HepG2 (cell line): ENCODE measurements at regions not wholly inside any gene's neighbourhood (a gene's known extent, or its start where the extent isn't known, plus 50 kb on each side); places are given as distances from the start of the nearest gene placed in this dataset.

Experiments
- ATAC-seq: fragments of 200-7000 bp; cut with Tn5 transposase; 3 replicates; pipeline ENCODE4 v1.9.1; 2020; ENCODE audit warnings: mild to moderate bottlenecking, moderate library complexity
- BruUV-seq: library from RNA; stranded (reverse); fragments of 400-500 nt; replicated peaks from 2 replicates; lab custom pipeline; 2021; lab: Mats Ljungman, UMichigan
- CTCF ChIA-PET: fragments of 300-600 bp; formaldehyde crosslinking; extraction: SDS; loops from one replicate; lab custom pipeline; 2021; ENCODE audit warnings: low total read pairs, inconsistent platforms, low intra/inter-chr PET ratio; lab: Yijun Ruan, JAX
- POLR2A ChIA-PET: fragments of 350-600 bp; sonication (Branson Sonifier 250); formaldehyde crosslinking; loops from one replicate; lab custom pipeline; 2020; ENCODE audit warnings: antibody characterized with exemption, inconsistent platforms; lab: Yijun Ruan, JAX
- DNase-seq: peaks from one replicate; pipeline ENCODE4 v3.0.0-alpha.2; 2015; ENCODE audit warnings: low spot score
- FAIRE-seq: peaks from 3 replicates; lab custom pipeline; 2011; peaks lifted over from hg19 to GRCh38; lab: Jason Lieb, UNC
- H2AFZ ChIP-seq: one replicate; pipeline ENCODE4 v1.6.1; 2011; ENCODE audit warnings: low read length, inconsistent platforms
- H3K27ac ChIP-seq: fragments of 300-600 bp; 3 replicates; pipeline ENCODE4 v1.8.0; 2011; ENCODE audit warnings: mixed run types, mild to moderate bottlenecking, mixed read lengths, low read length, inconsistent platforms; ENCODE audit not compliant: insufficient read depth; ENCODE audit errors: extremely low read length
- H3K27me3 ChIP-seq, 2 experiments: fragments of 200-600 bp in 1 of 2; 2 replicates in 1 of 2; 3 replicates in 1 of 2; pipeline versions ENCODE4 v1.6.0 to v1.8.0; 2011; ENCODE audit warnings: low read length in 2 of 2, mild to moderate bottlenecking in 2 of 2, moderate library complexity in 2 of 2, inconsistent platforms in 1 of 2; ENCODE audit not compliant: insufficient read depth in 2 of 2, control insufficient read depth in 1 of 2
- H3K36me3 ChIP-seq, 2 experiments: fragments of 200-600 bp in 1 of 2; replicated peaks in 1 of 2; 2 replicates in 1 of 2; 3 replicates in 1 of 2; pipeline versions ENCODE4 v1.5.1 to v1.8.0; 2011; ENCODE audit warnings: low read length in 2 of 2, inconsistent platforms in 1 of 2; ENCODE audit not compliant: insufficient read depth in 2 of 2, control insufficient read depth in 1 of 2
- H3K4me1 ChIP-seq: 2 replicates; pipeline ENCODE4 v1.5.1; 2012; ENCODE audit warnings: low read length, inconsistent platforms; ENCODE audit not compliant: insufficient read depth
- H3K4me2 ChIP-seq: 2 replicates; pipeline ENCODE4 v1.6.0; 2011; ENCODE audit warnings: low read depth, low read length, inconsistent platforms
- H3K4me3 ChIP-seq, 3 experiments: fragments of 200-600 bp in 1 of 3; sonication (generic), shearing (Covaris generic) in 1 of 3; replicated peaks in 1 of 3; 2 replicates each; pipeline ENCODE4 v1.5.1; 2011 to 2016; ENCODE audit warnings: low read length in 3 of 3, inconsistent platforms in 2 of 3, low read depth in 2 of 3, mild to moderate bottlenecking in 2 of 3, control low read depth in 1 of 3, mixed read lengths in 1 of 3; ENCODE audit not compliant: insufficient read depth in 1 of 3
- H3K79me2 ChIP-seq: one replicate; pipeline ENCODE4 v1.6.1; 2011; ENCODE audit warnings: low read length, inconsistent platforms; ENCODE audit not compliant: insufficient read depth
- H3K9ac ChIP-seq: 2 replicates; pipeline ENCODE4 v1.6.0; 2011; ENCODE audit warnings: mild to moderate bottlenecking, low read depth, low read length, inconsistent platforms; ENCODE audit not compliant: insufficient read depth
- H3K9me3 ChIP-seq: 2 replicates; pipeline ENCODE4 v1.5.1; 2012; ENCODE audit warnings: mild to moderate bottlenecking, low read length
- H4K20me1 ChIP-seq: 2 replicates; pipeline ENCODE4 v1.6.0; 2011; ENCODE audit warnings: inconsistent platforms, mild to moderate bottlenecking, low read length, moderate library complexity; ENCODE audit not compliant: insufficient read depth
- BCL6 ChIP-seq: IDR thresholded peaks from 2 replicates; pipeline ENCODE4 v1.6.1; 2016; ENCODE audit warnings: missing genetic modification reagents, missing compliant biosample characterization
- MAF1 ChIP-seq: sonication (generic); formaldehyde crosslinking; IDR thresholded peaks from 2 replicates; pipeline ENCODE4 v1.5.0; 2020; ENCODE audit warnings: missing genetic modification reagents, borderline replicate concordance
- MATR3 ChIP-seq: sonication (generic); formaldehyde crosslinking; IDR thresholded peaks from 2 replicates; pipeline ENCODE4 v1.4.0; 2020; ENCODE audit warnings: missing genetic modification reagents
- PHF8 ChIP-seq: sonication (generic); formaldehyde crosslinking; IDR thresholded peaks from 2 replicates; pipeline ENCODE4 v1.5.0; 2020; ENCODE audit warnings: missing genetic modification reagents
- PITX1 ChIP-seq: sonication (generic); formaldehyde crosslinking; IDR thresholded peaks from 2 replicates; pipeline ENCODE4 v1.5.1; 2020; ENCODE audit warnings: mild to moderate bottlenecking, missing genetic modification reagents
- PRPF4 ChIP-seq: fragments of 200-400 bp; formaldehyde crosslinking; IDR thresholded peaks from 2 replicates; pipeline ENCODE4 v1.6.1; 2016; ENCODE audit warnings: low read length, low read depth; ENCODE audit not compliant: poor library complexity, severe bottlenecking
- WIZ ChIP-seq: sonication (generic); formaldehyde crosslinking; IDR thresholded peaks from 2 replicates; pipeline ENCODE4 v1.5.1; 2020; ENCODE audit warnings: mild to moderate bottlenecking, missing genetic modification reagents
- ZNF235 ChIP-seq: sonication (generic); formaldehyde crosslinking; IDR thresholded peaks from 2 replicates; pipeline ENCODE4 v1.8.1; 2023; ENCODE audit warnings: mild to moderate bottlenecking, missing genetic modification reagents, borderline replicate concordance
- ZNF776 ChIP-seq: sonication (generic); formaldehyde crosslinking; IDR thresholded peaks from 2 replicates; pipeline ENCODE4 v1.4.0; 2020; ENCODE audit warnings: mild to moderate bottlenecking, missing genetic modification reagents
- ZNF777 ChIP-seq: sonication (generic); formaldehyde crosslinking; IDR thresholded peaks from 2 replicates; pipeline ENCODE4 v1.4.0; 2020; ENCODE audit warnings: missing genetic modification reagents
- WGBS: methylation state at CpG from one replicate; pipeline ENCODE4 v1.1.6; 2017; ENCODE audit warnings: low lambda C conversion rate; 5-methylcytosine and 5-hydroxymethylcytosine counted together
- in situ Hi-C: cut with HindIII; loops from 2 replicates; pipeline ENCODE4 v1.10.0; 2017; ENCODE audit warnings: low pct_unique_long_range_greater_than_20kb; ENCODE audit not compliant: extremely low pct_ligation_motif_present
- intact Hi-C: fragments of 100-400 bp; cut with micrococcal nuclease; formaldehyde crosslinking; loops from one replicate; pipeline ENCODE4 v1.10.0; 2022; ENCODE audit not compliant: unreplicated experiment
- TF ChIP-seq, protein P1 (sequence below): sonication (generic); formaldehyde crosslinking; IDR thresholded peaks from 2 replicates; pipeline ENCODE4 v1.8.0; 2022; ENCODE audit warnings: missing genetic modification reagents, mild to moderate bottlenecking, moderate library complexity, borderline replicate concordance

- POLR2A ChIA-PET: no interaction called here
- H3K36me3 ChIP-seq: no peaks in the 10 kb centered on the region
- no peak for ATAC-seq
- no peak overlapping the region for H3K27ac ChIP-seq
- H3K9ac ChIP-seq: no peak overlapping the region
- H3K79me2 ChIP-seq: no peaks in the 10 kb centered on the region
- H3K4me1 ChIP-seq: no peaks in the 10 kb centered on the region
- no peak for DNase-seq
- intact Hi-C loops: no loop called here
- H2AFZ ChIP-seq: no peak overlapping the region
- H3K27me3 ChIP-seq: peaks cover 3 to 17% of the 10 kb centered on the region in 2 experiments; a peak in 3 of 5 replicates
- TF ChIP-seq MATR3 (CRISPR knock-in tag) (no peak), PRPF4 (no peak), ZNF776 (CRISPR knock-in tag) (no peak), MAF1 (CRISPR knock-in tag) (no peak), PITX1 (CRISPR knock-in tag) (no peak), ZNF777 (CRISPR knock-in tag) (no peak), BCL6 (no peak), WIZ (CRISPR knock-in tag) (no peak), ZNF235 (CRISPR knock-in tag) (no peak), PHF8 (CRISPR knock-in tag) (no peak)
- TF ChIP-seq, protein P1, sequence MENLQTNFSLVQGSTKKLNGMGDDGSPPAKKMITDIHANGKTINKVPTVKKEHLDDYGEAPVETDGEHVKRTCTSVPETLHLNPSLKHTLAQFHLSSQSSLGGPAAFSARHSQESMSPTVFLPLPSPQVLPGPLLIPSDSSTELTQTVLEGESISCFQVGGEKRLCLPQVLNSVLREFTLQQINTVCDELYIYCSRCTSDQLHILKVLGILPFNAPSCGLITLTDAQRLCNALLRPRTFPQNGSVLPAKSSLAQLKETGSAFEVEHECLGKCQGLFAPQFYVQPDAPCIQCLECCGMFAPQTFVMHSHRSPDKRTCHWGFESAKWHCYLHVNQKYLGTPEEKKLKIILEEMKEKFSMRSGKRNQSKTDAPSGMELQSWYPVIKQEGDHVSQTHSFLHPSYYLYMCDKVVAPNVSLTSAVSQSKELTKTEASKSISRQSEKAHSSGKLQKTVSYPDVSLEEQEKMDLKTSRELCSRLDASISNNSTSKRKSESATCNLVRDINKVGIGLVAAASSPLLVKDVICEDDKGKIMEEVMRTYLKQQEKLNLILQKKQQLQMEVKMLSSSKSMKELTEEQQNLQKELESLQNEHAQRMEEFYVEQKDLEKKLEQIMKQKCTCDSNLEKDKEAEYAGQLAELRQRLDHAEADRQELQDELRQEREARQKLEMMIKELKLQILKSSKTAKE: no peak
- no peaks in the 10 kb centered on the region for H4K20me1 ChIP-seq
- BruUV-seq: no TSS peak
- FAIRE-seq: no peak
- CTCF ChIA-PET: no interaction called here
- 50% methylated on average over 7 of the region's 9 CpGs for WGBS
- no peaks in the 10 kb centered on the region for H3K9me3 ChIP-seq
- no peak overlapping the region for H3K4me3 ChIP-seq
- in situ Hi-C loops: no loop called here
- H3K4me2 ChIP-seq: no peak overlapping the region
Measured at GRCh38 chr1:36729289-36729688, 246.6 kb upstream of the CSF3R start.
